GM23338 (cell line): ENCODE measurements at regions not wholly inside any gene's neighbourhood (a gene's known extent, or its start where the extent isn't known, plus 50 kb on each side); places are given as distances from the start of the nearest gene placed in this dataset.

Experiments used
- CREB1 ChIP-seq: fragments of 250-450 bp; sonication (Bioruptor Pico); IDR thresholded peaks from 2 replicates; pipeline ENCODE4 v1.5.0; 2020; ENCODE audit warnings: low read depth, mild to moderate bottlenecking, moderate library complexity
- JUNB ChIP-seq: IDR thresholded peaks from one replicate; pipeline ENCODE4 v1.6.1; 2016; ENCODE audit warnings: antibody characterized with exemption; ENCODE audit not compliant: unreplicated experiment
- NANOG ChIP-seq: IDR thresholded peaks from 2 replicates; pipeline ENCODE4 v1.6.1; 2016; ENCODE audit warnings: antibody characterized with exemption, borderline replicate concordance
- POLR2AphosphoS5 ChIP-seq: IDR thresholded peaks from 2 replicates; pipeline ENCODE4 v1.6.1; 2016; ENCODE audit warnings: antibody characterized with exemption, low read depth
- TF ChIP-seq, protein P1 (sequence below): fragments of 250-450 bp; sonication (Bioruptor Pico); IDR thresholded peaks from 2 replicates; pipeline ENCODE4 v1.5.0; 2020; ENCODE audit warnings: mild to moderate bottlenecking, moderate library complexity
- TF ChIP-seq, protein P2 (sequence below): IDR thresholded peaks from 2 replicates; pipeline ENCODE4 v1.6.1; 2016; ENCODE audit warnings: antibody characterized with exemption
- TF ChIP-seq, protein P3 (sequence below): IDR thresholded peaks from one replicate; pipeline ENCODE4 v1.6.1; 2018; ENCODE audit warnings: antibody characterized with exemption; ENCODE audit not compliant: unreplicated experiment

DNA sequence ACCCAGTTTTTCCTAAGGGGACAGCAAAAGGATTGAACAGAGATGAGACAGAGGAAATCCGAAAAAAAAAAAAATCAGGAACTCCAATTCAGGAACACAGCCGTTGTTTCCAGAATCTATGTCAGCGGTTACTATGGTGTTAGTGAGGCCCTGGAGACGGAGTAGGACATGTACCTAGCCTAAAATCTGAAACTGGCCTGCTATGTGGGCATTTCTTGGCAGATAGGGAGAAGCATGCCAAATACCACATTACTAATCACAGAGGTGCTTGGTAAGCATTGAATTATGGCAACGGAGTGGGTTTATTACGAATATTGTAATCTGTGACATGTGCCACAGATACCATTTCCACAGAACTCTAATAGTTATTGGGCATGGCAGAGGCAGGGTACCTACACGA is 530.6 kb downstream of the CCDC85A start (continued):
- TF ChIP-seq, protein P1, sequence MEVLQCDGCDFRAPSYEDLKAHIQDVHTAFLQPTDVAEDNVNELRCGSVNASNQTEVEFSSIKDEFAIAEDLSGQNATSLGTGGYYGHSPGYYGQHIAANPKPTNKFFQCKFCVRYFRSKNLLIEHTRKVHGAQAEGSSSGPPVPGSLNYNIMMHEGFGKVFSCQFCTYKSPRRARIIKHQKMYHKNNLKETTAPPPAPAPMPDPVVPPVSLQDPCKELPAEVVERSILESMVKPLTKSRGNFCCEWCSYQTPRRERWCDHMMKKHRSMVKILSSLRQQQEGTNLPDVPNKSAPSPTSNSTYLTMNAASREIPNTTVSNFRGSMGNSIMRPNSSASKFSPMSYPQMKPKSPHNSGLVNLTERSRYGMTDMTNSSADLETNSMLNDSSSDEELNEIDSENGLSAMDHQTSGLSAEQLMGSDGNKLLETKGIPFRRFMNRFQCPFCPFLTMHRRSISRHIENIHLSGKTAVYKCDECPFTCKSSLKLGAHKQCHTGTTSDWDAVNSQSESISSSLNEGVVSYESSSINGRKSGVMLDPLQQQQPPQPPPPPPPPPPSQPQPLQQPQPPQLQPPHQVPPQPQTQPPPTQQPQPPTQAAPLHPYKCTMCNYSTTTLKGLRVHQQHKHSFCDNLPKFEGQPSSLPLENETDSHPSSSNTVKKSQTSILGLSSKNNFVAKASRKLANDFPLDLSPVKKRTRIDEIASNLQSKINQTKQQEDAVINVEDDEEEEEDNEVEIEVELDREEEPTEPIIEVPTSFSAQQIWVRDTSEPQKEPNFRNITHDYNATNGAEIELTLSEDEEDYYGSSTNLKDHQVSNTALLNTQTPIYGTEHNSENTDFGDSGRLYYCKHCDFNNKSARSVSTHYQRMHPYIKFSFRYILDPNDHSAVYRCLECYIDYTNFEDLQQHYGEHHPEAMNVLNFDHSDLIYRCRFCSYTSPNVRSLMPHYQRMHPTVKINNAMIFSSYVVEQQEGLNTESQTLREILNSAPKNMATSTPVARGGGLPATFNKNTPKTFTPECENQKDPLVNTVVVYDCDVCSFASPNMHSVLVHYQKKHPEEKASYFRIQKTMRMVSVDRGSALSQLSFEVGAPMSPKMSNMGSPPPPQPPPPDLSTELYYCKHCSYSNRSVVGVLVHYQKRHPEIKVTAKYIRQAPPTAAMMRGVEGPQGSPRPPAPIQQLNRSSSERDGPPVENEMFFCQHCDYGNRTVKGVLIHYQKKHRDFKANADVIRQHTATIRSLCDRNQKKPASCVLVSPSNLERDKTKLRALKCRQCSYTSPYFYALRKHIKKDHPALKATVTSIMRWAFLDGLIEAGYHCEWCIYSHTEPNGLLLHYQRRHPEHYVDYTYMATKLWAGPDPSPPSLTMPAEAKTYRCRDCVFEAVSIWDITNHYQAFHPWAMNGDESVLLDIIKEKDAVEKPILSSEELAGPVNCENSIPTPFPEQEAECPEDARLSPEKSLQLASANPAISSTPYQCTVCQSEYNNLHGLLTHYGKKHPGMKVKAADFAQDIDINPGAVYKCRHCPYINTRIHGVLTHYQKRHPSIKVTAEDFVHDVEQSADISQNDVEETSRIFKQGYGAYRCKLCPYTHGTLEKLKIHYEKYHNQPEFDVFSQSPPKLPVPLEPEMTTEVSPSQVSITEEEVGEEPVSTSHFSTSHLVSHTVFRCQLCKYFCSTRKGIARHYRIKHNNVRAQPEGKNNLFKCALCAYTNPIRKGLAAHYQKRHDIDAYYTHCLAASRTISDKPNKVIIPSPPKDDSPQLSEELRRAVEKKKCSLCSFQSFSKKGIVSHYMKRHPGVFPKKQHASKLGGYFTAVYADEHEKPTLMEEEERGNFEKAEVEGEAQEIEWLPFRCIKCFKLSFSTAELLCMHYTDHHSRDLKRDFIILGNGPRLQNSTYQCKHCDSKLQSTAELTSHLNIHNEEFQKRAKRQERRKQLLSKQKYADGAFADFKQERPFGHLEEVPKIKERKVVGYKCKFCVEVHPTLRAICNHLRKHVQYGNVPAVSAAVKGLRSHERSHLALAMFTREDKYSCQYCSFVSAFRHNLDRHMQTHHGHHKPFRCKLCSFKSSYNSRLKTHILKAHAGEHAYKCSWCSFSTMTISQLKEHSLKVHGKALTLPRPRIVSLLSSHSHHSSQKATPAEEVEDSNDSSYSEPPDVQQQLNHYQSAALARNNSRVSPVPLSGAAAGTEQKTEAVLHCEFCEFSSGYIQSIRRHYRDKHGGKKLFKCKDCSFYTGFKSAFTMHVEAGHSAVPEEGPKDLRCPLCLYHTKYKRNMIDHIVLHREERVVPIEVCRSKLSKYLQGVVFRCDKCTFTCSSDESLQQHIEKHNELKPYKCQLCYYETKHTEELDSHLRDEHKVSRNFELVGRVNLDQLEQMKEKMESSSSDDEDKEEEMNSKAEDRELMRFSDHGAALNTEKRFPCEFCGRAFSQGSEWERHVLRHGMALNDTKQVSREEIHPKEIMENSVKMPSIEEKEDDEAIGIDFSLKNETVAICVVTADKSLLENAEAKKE (CRISPR knock-in tag): no peak
- TF ChIP-seq, protein P2, sequence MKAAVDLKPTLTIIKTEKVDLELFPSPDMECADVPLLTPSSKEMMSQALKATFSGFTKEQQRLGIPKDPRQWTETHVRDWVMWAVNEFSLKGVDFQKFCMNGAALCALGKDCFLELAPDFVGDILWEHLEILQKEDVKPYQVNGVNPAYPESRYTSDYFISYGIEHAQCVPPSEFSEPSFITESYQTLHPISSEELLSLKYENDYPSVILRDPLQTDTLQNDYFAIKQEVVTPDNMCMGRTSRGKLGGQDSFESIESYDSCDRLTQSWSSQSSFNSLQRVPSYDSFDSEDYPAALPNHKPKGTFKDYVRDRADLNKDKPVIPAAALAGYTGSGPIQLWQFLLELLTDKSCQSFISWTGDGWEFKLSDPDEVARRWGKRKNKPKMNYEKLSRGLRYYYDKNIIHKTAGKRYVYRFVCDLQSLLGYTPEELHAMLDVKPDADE: no peak
- TF ChIP-seq CREB1 (CRISPR knock-in tag) (no peak), JUNB (no peak), NANOG (no peak), POLR2AphosphoS5 (no peak)
- TF ChIP-seq, protein P3, sequence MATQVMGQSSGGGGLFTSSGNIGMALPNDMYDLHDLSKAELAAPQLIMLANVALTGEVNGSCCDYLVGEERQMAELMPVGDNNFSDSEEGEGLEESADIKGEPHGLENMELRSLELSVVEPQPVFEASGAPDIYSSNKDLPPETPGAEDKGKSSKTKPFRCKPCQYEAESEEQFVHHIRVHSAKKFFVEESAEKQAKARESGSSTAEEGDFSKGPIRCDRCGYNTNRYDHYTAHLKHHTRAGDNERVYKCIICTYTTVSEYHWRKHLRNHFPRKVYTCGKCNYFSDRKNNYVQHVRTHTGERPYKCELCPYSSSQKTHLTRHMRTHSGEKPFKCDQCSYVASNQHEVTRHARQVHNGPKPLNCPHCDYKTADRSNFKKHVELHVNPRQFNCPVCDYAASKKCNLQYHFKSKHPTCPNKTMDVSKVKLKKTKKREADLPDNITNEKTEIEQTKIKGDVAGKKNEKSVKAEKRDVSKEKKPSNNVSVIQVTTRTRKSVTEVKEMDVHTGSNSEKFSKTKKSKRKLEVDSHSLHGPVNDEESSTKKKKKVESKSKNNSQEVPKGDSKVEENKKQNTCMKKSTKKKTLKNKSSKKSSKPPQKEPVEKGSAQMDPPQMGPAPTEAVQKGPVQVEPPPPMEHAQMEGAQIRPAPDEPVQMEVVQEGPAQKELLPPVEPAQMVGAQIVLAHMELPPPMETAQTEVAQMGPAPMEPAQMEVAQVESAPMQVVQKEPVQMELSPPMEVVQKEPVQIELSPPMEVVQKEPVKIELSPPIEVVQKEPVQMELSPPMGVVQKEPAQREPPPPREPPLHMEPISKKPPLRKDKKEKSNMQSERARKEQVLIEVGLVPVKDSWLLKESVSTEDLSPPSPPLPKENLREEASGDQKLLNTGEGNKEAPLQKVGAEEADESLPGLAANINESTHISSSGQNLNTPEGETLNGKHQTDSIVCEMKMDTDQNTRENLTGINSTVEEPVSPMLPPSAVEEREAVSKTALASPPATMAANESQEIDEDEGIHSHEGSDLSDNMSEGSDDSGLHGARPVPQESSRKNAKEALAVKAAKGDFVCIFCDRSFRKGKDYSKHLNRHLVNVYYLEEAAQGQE: no peak
